ENCODE measurements at regions not wholly inside any gene's neighbourhood (a gene's known extent, or its start where the extent isn't known, plus 50 kb on each side); places are given as distances from the start of the nearest gene placed in this dataset.

GRCh38 chr4:83703752-83704151, 167.8 kb downstream of the GPAT3 start:
- DNase-seq (ENCODE audit: low spot score) = no peak
- Histone ChIP-seq H3K4me3 (ENCODE audit: low read depth in 1 of 3, low read length in 3 of 3) (no peak overlapping the region), H3K9me3 (ENCODE audit: control insufficient read depth in 4 of 4, low read length in 3 of 4) (peaks cover 0 to 10% (median under 1%) of the 10 kb centered on the region in 4 donors), H3K27ac (ENCODE audit: low read depth in 1 of 2, low read length in 2 of 2) (no peak overlapping the region), H3K27me3 (ENCODE audit: control insufficient read depth in 4 of 4, insufficient read depth in 4 of 4, low read length in 3 of 4) (no peaks in the 10 kb centered on the region), H3K9ac (ENCODE audit: low read depth in 1 of 2, low read length in 2 of 2) (no peak overlapping the region), H3K4me1 (ENCODE audit: control insufficient read depth in 4 of 4, insufficient read depth in 4 of 4, low read length in 3 of 4) (no peaks in the 10 kb centered on the region), H3K36me3 (ENCODE audit: control insufficient read depth in 4 of 4, insufficient read depth in 3 of 4, low read depth in 1 of 4, low read length in 3 of 4) (no peaks in the 10 kb centered on the region)
- TF ChIP-seq FOXA2 (IDR thresholded peaks at IDR 0.05) (no peak), EGR1 (IDR thresholded peaks at IDR 0.05; ENCODE audit: low read depth in 2 of 2) (no peak), REST (IDR thresholded peaks at IDR 0.05) (no peak), SP1 (IDR thresholded peaks at IDR 0.05) (no peak), YY1 (IDR thresholded peaks at IDR 0.05) (no peak), HNF4A (conservative IDR thresholded peaks at IDR 0.05) (no peak), MAX (IDR thresholded peaks at IDR 0.05) (no peak), GABPA (IDR thresholded peaks at IDR 0.05 in 1 of 2, conservative IDR thresholded peaks at IDR 0.05 in 1 of 2) (no peak), TAF1 (conservative IDR thresholded peaks at IDR 0.05) (no peak), RXRA (IDR thresholded peaks at IDR 0.05) (no peak), FOXA1 (IDR thresholded peaks at IDR 0.05) (no peak)
- WGBS = 96% methylated on average over 1 of the region's 1 CpG

GRCh38 chr4:83701041-83701440, 165.1 kb downstream of the GPAT3 start:
- H3K4me3 ChIP-seq (ENCODE audit: low read depth in 1 of 3, low read length in 3 of 3) = no peak overlapping the region
- H3K27ac ChIP-seq (ENCODE audit: low read depth in 1 of 2, low read length in 2 of 2) = no peak overlapping the region
- H3K9me3 ChIP-seq (ENCODE audit: control insufficient read depth in 4 of 4, low read length in 3 of 4) = peaks cover 0 to 10% (median under 1%) of the 10 kb centered on the region in 4 donors
- 62% methylated on average over 1 of the region's 1 CpG for WGBS
- TF ChIP-seq HNF4A (conservative IDR thresholded peaks at IDR 0.05) = no peak
- TF ChIP-seq TAF1 (conservative IDR thresholded peaks at IDR 0.05) = no peak
- TF ChIP-seq RXRA (IDR thresholded peaks at IDR 0.05) = no peak
- TF ChIP-seq YY1 (IDR thresholded peaks at IDR 0.05) = no peak
- TF ChIP-seq HNF4G (IDR thresholded peaks at IDR 0.05) = no peak
- TF ChIP-seq SP1 (IDR thresholded peaks at IDR 0.05) = no peak
- no peak for TF ChIP-seq MAX (IDR thresholded peaks at IDR 0.05)
- TF ChIP-seq REST (IDR thresholded peaks at IDR 0.05) = no peak
- no peak for TF ChIP-seq FOXA2 (IDR thresholded peaks at IDR 0.05)
- TF ChIP-seq ZBTB33 (IDR thresholded peaks at IDR 0.05) = no peak
- TF ChIP-seq CTCF (IDR thresholded peaks at IDR 0.05; ENCODE audit: low read depth, low read length, missing input control) = no peak
- TF ChIP-seq GABPA (IDR thresholded peaks at IDR 0.05 in 1 of 2, conservative IDR thresholded peaks at IDR 0.05 in 1 of 2) = no peak
- no peak for TF ChIP-seq RAD21 (IDR thresholded peaks at IDR 0.05)
- no peak for TF ChIP-seq FOXA1 (IDR thresholded peaks at IDR 0.05)
- H3K27me3 ChIP-seq (ENCODE audit: control insufficient read depth in 4 of 4, insufficient read depth in 4 of 4, low read length in 3 of 4) = no peaks in the 10 kb centered on the region
- DNase-seq (ENCODE audit: low spot score) = no peak
- no peaks in the 10 kb centered on the region for H3K36me3 ChIP-seq (ENCODE audit: control insufficient read depth in 4 of 4, insufficient read depth in 3 of 4, low read depth in 1 of 4, low read length in 3 of 4)
- no peak overlapping the region for H3K9ac ChIP-seq (ENCODE audit: low read depth in 1 of 2, low read length in 2 of 2)
- no peaks in the 10 kb centered on the region for H3K4me1 ChIP-seq (ENCODE audit: control insufficient read depth in 4 of 4, insufficient read depth in 4 of 4, low read length in 3 of 4)
